Loucy (cell line): ENCODE measurements at regions not wholly inside any gene's neighbourhood (a gene's known extent, or its start where the extent isn't known, plus 50 kb on each side); places are given as distances from the start of the nearest gene placed in this dataset.
"Not testable (repeated sequence)": the region's sequence is repeated elsewhere in the genome, so short reads cannot be mapped to it uniquely, and the experiment has no call there.

Experiments used
- CTCF ChIP-seq: fragments of 200-600 bp; sonication (generic); conservative IDR thresholded peaks from 2 replicates; pipeline ENCODE4 v1.5.1; 2014; ENCODE audit warnings: mild to moderate bottlenecking, antibody characterized with exemption, low read length
- EZH2phosphoT487 ChIP-seq: fragments of 200-600 bp; IDR thresholded peaks from 2 replicates; pipeline ENCODE4 v1.6.1; 2018; ENCODE audit warnings: antibody characterized with exemption, mild to moderate bottlenecking, moderate library complexity, borderline replicate concordance

- not testable (repeated sequence) for TF ChIP-seq CTCF, EZH2phosphoT487
These were observed 252.6 kb downstream of the GOLGA6L6 start for GRCh38 chr15:20288800-20289537.
